ENCODE measurements at regions not wholly inside any gene's neighbourhood (a gene's known extent, or its start where the extent isn't known, plus 50 kb on each side); places are given as distances from the start of the nearest gene placed in this dataset.

GRCh38 chr4:10736266-10736665 is 51.7 kb upstream of the CLNK start:
- no peaks in the 10 kb centered on the region; the same call in 1 of the 2 replicates for H3K27me3 Mint-ChIP-seq (ENCODE audit: low read depth)
- H3K36me3 Mint-ChIP-seq, result peaks cover 71% of the 10 kb centered on the region
- no peak overlapping the region for H3K4me3 Mint-ChIP-seq
- H3K27ac Mint-ChIP-seq, result no peak overlapping the region
- no peak for ATAC-seq
- TF ChIP-seq E2F5 (CRISPR knock-in tag; IDR thresholded peaks at IDR 0.05) (no peak), E2F1 (CRISPR knock-in tag; IDR thresholded peaks at IDR 0.05) (no peak), EMX1 (CRISPR knock-in tag; IDR thresholded peaks at IDR 0.05) (no peak), GABPB1 (CRISPR knock-in tag; IDR thresholded peaks at IDR 0.05) (no peak), KAT7 (CRISPR knock-in tag; IDR thresholded peaks at IDR 0.05; ENCODE audit: borderline replicate concordance) (no peak), ZNF425 (CRISPR knock-in tag; conservative IDR thresholded peaks at IDR 0.05) (no peak), MYBL2 (CRISPR knock-in tag; IDR thresholded peaks at IDR 0.05) (no peak), ZNF532 (CRISPR knock-in tag; IDR thresholded peaks at IDR 0.05; ENCODE audit: borderline replicate concordance) (no peak), AFF4 (CRISPR knock-in tag; IDR thresholded peaks at IDR 0.05; ENCODE audit: borderline replicate concordance) (no peak), TCF7 (CRISPR knock-in tag; IDR thresholded peaks at IDR 0.05; ENCODE audit: low read depth) (no peak), ZNF232 (CRISPR knock-in tag; IDR thresholded peaks at IDR 0.05) (no peak), CREB1 (CRISPR knock-in tag; IDR thresholded peaks at IDR 0.05) (no peak)
- H3K9me3 Mint-ChIP-seq, result peaks cover 69% of the 10 kb centered on the region
- no peak for DNase-seq (ENCODE audit: low spot score)
- ChIA-PET POLR2A (no interaction called here), CTCF (no interaction called here)
- H3K4me1 Mint-ChIP-seq, result peaks cover 9% of the 10 kb centered on the region

- H3K27me3 Mint-ChIP-seq (ENCODE audit: low read depth), result no peaks in the 10 kb centered on the region; the same call in 1 of the 2 replicates
- no peak overlapping the region for H3K4me3 Mint-ChIP-seq
- peaks cover 83% of the 10 kb centered on the region for H3K9me3 Mint-ChIP-seq
- H3K36me3 Mint-ChIP-seq, result peaks cover 71% of the 10 kb centered on the region
- no peak overlapping the region for H3K27ac Mint-ChIP-seq
- peaks cover 9% of the 10 kb centered on the region for H3K4me1 Mint-ChIP-seq
- DNase-seq (ENCODE audit: low spot score) (no peak), ATAC-seq (no peak)
- POLR2A ChIA-PET, result interaction anchor here (0.5 kb wide), 1 partner anchor 51 kb away, joined by 12 read pairs; no protein-coding TSS in a partner anchor
- CTCF ChIA-PET, result no interaction called here
- TF ChIP-seq CTCF (IDR thresholded peaks at IDR 0.05) (no peak), IRF1 (CRISPR knock-in tag; IDR thresholded peaks at IDR 0.05) (no peak), E2F1 (CRISPR knock-in tag; IDR thresholded peaks at IDR 0.05) (no peak), ZBTB21 (CRISPR knock-in tag; IDR thresholded peaks at IDR 0.05; ENCODE audit: borderline replicate concordance) (no peak), SMAD3 (CRISPR knock-in tag; IDR thresholded peaks at IDR 0.05; ENCODE audit: borderline replicate concordance) (no peak), FOXK1 (CRISPR knock-in tag; IDR thresholded peaks at IDR 0.05) (no peak), NR3C1 (CRISPR knock-in tag; conservative IDR thresholded peaks at IDR 0.05; ENCODE audit: low read depth) (no peak), ETV6 (CRISPR knock-in tag; IDR thresholded peaks at IDR 0.05) (no peak), KAT7 (CRISPR knock-in tag; IDR thresholded peaks at IDR 0.05; ENCODE audit: borderline replicate concordance) (no peak)
Observed at GRCh38 chr4:10734697-10735096, 50.1 kb upstream of the CLNK start.
